SU-DHL-6 (cell line): ENCODE measurements at regions not wholly inside any gene's neighbourhood (a gene's known extent, or its start where the extent isn't known, plus 50 kb on each side); places are given as distances from the start of the nearest gene placed in this dataset.
A peak's percentile ranks its signal among the peaks of the same experiment; 100 is the strongest.

Experiments used
- H2AFZ ChIP-seq: fragments of 200-600 bp; sonication (generic); 2 replicates; pipeline ENCODE4 v1.6.1; 2014; ENCODE audit warnings: low read depth, mild to moderate bottlenecking, moderate library complexity, mixed read lengths, antibody characterized with exemption, low read length; ENCODE audit not compliant: severe bottlenecking
- H3F3A ChIP-seq: fragments of 200-600 bp; shearing (Covaris generic); 2 replicates; pipeline ENCODE4 v1.6.0; 2016; ENCODE audit warnings: antibody characterized with exemption, mild to moderate bottlenecking; ENCODE audit not compliant: insufficient read depth
- H3K27ac ChIP-seq: fragments of 200-600 bp; sonication (generic); 2 replicates; pipeline ENCODE4 v1.5.1; 2016; ENCODE audit warnings: low read depth, mild to moderate bottlenecking, low read length, moderate library complexity, mixed read lengths
- H3K27me3 ChIP-seq: fragments of 200-600 bp; sonication (generic), shearing (Covaris generic); 2 replicates; pipeline ENCODE4 v1.6.0; 2014; ENCODE audit warnings: mild to moderate bottlenecking, low read length
- H3K36me3 ChIP-seq: fragments of 200-600 bp; sonication (generic); 2 replicates; pipeline ENCODE4 v1.6.1; 2014; ENCODE audit warnings: mild to moderate bottlenecking, low read length, mixed read lengths
- H3K4me2 ChIP-seq: fragments of 300-600, 200-600 bp; shearing (Covaris generic), sonication (generic); 2 replicates; pipeline ENCODE4 v1.6.0; 2014; ENCODE audit warnings: low read length, low read depth, mild to moderate bottlenecking; ENCODE audit not compliant: poor library complexity, severe bottlenecking
- H3K4me3 ChIP-seq: fragments of 200-600 bp; sonication (generic); 2 replicates; pipeline ENCODE4 v1.5.1; 2014; ENCODE audit warnings: antibody characterized with exemption, low read length, mild to moderate bottlenecking, mixed read lengths; ENCODE audit not compliant: insufficient read depth, poor library complexity, severe bottlenecking
- H3K79me2 ChIP-seq: fragments of 200-600 bp; sonication (generic); 2 replicates; pipeline ENCODE4 v1.6.1; 2014; ENCODE audit warnings: mild to moderate bottlenecking, low read length, moderate library complexity; ENCODE audit not compliant: insufficient read depth
- H3K9ac ChIP-seq: fragments of 200-600 bp; sonication (generic); 2 replicates; pipeline ENCODE4 v1.7.0; 2014; ENCODE audit warnings: mild to moderate bottlenecking, low read length
- H3K9me2 ChIP-seq: fragments of 200-600 bp; sonication (generic); replicated peaks from 2 replicates; pipeline ENCODE4 v1.6.1; 2014; ENCODE audit warnings: low read length; ENCODE audit not compliant: insufficient read depth
- H3K9me3 ChIP-seq: fragments of 200-600 bp; sonication (generic); 2 replicates; pipeline ENCODE4 v1.6.1; 2014; ENCODE audit warnings: low read length, mixed read lengths; ENCODE audit not compliant: insufficient read depth
- H4K20me1 ChIP-seq: fragments of 200-600 bp; sonication (generic); 2 replicates; pipeline ENCODE4 v1.6.1; 2014; ENCODE audit warnings: low read depth, mild to moderate bottlenecking, antibody characterized with exemption, low read length, moderate library complexity, mixed read lengths
- CTCF ChIP-seq: fragments of 200-600 bp; sonication (generic); IDR thresholded peaks from one replicate; pipeline ENCODE4 v1.5.1; 2017; ENCODE audit warnings: antibody characterized with exemption, mild to moderate bottlenecking, low read length, moderate library complexity; ENCODE audit not compliant: insufficient read depth, poor library complexity, severe bottlenecking
- EZH2phosphoT487 ChIP-seq: fragments of 200-600 bp; sonication (generic), shearing (Covaris generic); conservative IDR thresholded peaks from 2 replicates; pipeline ENCODE4 v1.6.1; 2018; ENCODE audit warnings: mild to moderate bottlenecking, antibody characterized with exemption, low read length, moderate library complexity, mixed read lengths

GRCh38 chr5:13278811-13279210 lies 665.7 kb downstream of the DNAH5 start:
- no peaks in the 10 kb centered on the region for H3K79me2 ChIP-seq

GRCh38 chr5:13278148-13278547 lies 666.3 kb downstream of the DNAH5 start:
- 0 out of 2 replicates have a peak, but pooled peaks cover 4% of the 10 kb centered on the region for H3K9me3 ChIP-seq
- H4K20me1 ChIP-seq = no peaks in the 10 kb centered on the region
- H3K4me2 ChIP-seq = no peak overlapping the region
- no peaks in the 10 kb centered on the region for H3K36me3 ChIP-seq
- H3F3A ChIP-seq = no peaks in the 10 kb centered on the region
- no peak overlapping the region for H3K4me3 ChIP-seq
- no peak for TF ChIP-seq EZH2phosphoT487
- peak; percentile 27 for TF ChIP-seq CTCF
- no peaks in the 10 kb centered on the region for H3K9me2 ChIP-seq
- no peak overlapping the region for H3K9ac ChIP-seq
- H3K79me2 ChIP-seq = no peaks in the 10 kb centered on the region
- no peaks in the 10 kb centered on the region for H3K27me3 ChIP-seq
- no peak overlapping the region for H3K27ac ChIP-seq
- no peak overlapping the region for H2AFZ ChIP-seq

More at GRCh38 chr5:13278811-13279210, 665.7 kb downstream of the DNAH5 start:
- Histone ChIP-seq H3K27ac (no peak overlapping the region), H3F3A (no peaks in the 10 kb centered on the region), H3K36me3 (no peaks in the 10 kb centered on the region), H3K9ac (no peak overlapping the region), H3K27me3 (no peaks in the 10 kb centered on the region), H3K9me2 (no peaks in the 10 kb centered on the region), H2AFZ (no peak overlapping the region), H3K4me2 (no peak overlapping the region), H3K4me3 (no peak overlapping the region), H3K9me3 (no peaks in the 10 kb centered on the region), H4K20me1 (no peaks in the 10 kb centered on the region)
- TF ChIP-seq EZH2phosphoT487 (no peak), CTCF (no peak)

GRCh38 chr5:13276156-13276555 lies 668.3 kb downstream of the DNAH5 start:
- Histone ChIP-seq H3K4me2 (no peak overlapping the region), H3F3A (no peaks in the 10 kb centered on the region), H3K9me2 (no peaks in the 10 kb centered on the region), H3K4me3 (no peak overlapping the region), H3K27me3 (no peaks in the 10 kb centered on the region), H3K9ac (no peak overlapping the region), H3K79me2 (no peaks in the 10 kb centered on the region), H4K20me1 (no peaks in the 10 kb centered on the region), H3K27ac (no peak overlapping the region), H2AFZ (no peak overlapping the region), H3K36me3 (no peaks in the 10 kb centered on the region), H3K9me3 (0 out of 2 replicates have a peak, but pooled peaks cover 4% of the 10 kb centered on the region)
- TF ChIP-seq CTCF (no peak), EZH2phosphoT487 (no peak)

GRCh38 chr5:13263701-13264100 lies 680.8 kb downstream of the DNAH5 start:
- no peak overlapping the region for H3K9ac ChIP-seq
- H3K27me3 ChIP-seq = no peaks in the 10 kb centered on the region
- H3F3A ChIP-seq = no peaks in the 10 kb centered on the region
- no peak overlapping the region for H3K4me3 ChIP-seq
- no peaks in the 10 kb centered on the region for H4K20me1 ChIP-seq
- no peaks in the 10 kb centered on the region for H3K79me2 ChIP-seq
- no peaks in the 10 kb centered on the region for H3K36me3 ChIP-seq
- no peak overlapping the region for H3K4me2 ChIP-seq
- H3K27ac ChIP-seq = no peak overlapping the region
- no peak overlapping the region for H2AFZ ChIP-seq
- no peaks in the 10 kb centered on the region for H3K9me2 ChIP-seq
- H3K9me3 ChIP-seq = no peaks in the 10 kb centered on the region
- no peak for TF ChIP-seq CTCF
- no peak for TF ChIP-seq EZH2phosphoT487
